ENCODE measurements at regions not wholly inside any gene's neighbourhood (a gene's known extent, or its start where the extent isn't known, plus 50 kb on each side); places are given as distances from the start of the nearest gene placed in this dataset.
"Not testable (repeated sequence)": the region's sequence is repeated elsewhere in the genome, so short reads cannot be mapped to it uniquely, and the experiment has no call there.

GRCh38 chr15:32513378-32513777 is 57.9 kb upstream of the GOLGA8O start:
- DNase-seq; intact Hi-C loops (cut with DNase I); H3K27me3 ChIP-seq (ENCODE audit: control insufficient read depth, insufficient read depth, low read length); H3K36me3 ChIP-seq (ENCODE audit: control insufficient read depth in 2 of 3, insufficient read depth in 3 of 3, low read length in 3 of 3); FAIRE-seq; H3K4me3 ChIP-seq (ENCODE audit: low read length in 3 of 3); H3K9me3 ChIP-seq (ENCODE audit: control insufficient read depth in 2 of 3, insufficient read depth in 1 of 3, low read length in 3 of 3); H3K9ac ChIP-seq (ENCODE audit: low read length in 3 of 3); H3K27ac ChIP-seq (ENCODE audit: low read depth in 2 of 2, low read length in 2 of 2); H3K4me1 ChIP-seq (ENCODE audit: control insufficient read depth in 2 of 3, insufficient read depth in 2 of 3, low read depth in 1 of 3, low read length in 3 of 3): not testable (repeated sequence)

DNA sequence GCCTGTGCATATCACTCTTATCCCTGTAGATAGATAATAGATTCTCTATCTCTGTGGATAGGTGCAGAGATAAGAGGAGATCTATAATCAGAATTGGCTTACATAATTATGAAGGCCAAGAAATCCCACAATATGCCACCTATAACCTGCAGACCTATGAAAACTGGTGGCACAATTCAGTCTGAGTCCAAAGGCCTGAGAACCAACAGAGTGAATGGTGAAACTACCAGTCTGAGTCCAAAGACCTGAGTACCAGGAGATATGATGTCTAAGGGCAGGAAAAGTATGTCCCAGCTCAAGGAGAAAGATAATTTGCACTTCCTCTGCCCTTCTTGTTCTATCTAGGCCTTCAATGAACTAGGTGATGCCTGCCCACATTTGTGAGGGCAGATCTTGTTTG is 54.6 kb upstream of the GOLGA8O start:
- FAIRE-seq; H3K4me3 ChIP-seq (ENCODE audit: low read length in 3 of 3); H3K9ac ChIP-seq (ENCODE audit: low read length in 3 of 3); DNase-seq; H3K4me1 ChIP-seq (ENCODE audit: control insufficient read depth in 2 of 3, insufficient read depth in 2 of 3, low read depth in 1 of 3, low read length in 3 of 3); H3K27me3 ChIP-seq (ENCODE audit: control insufficient read depth, insufficient read depth, low read length); H3K27ac ChIP-seq (ENCODE audit: low read depth in 2 of 2, low read length in 2 of 2); intact Hi-C loops (cut with DNase I); H3K36me3 ChIP-seq (ENCODE audit: control insufficient read depth in 2 of 3, insufficient read depth in 3 of 3, low read length in 3 of 3); H3K9me3 ChIP-seq (ENCODE audit: control insufficient read depth in 2 of 3, insufficient read depth in 1 of 3, low read length in 3 of 3): not testable (repeated sequence)

DNA sequence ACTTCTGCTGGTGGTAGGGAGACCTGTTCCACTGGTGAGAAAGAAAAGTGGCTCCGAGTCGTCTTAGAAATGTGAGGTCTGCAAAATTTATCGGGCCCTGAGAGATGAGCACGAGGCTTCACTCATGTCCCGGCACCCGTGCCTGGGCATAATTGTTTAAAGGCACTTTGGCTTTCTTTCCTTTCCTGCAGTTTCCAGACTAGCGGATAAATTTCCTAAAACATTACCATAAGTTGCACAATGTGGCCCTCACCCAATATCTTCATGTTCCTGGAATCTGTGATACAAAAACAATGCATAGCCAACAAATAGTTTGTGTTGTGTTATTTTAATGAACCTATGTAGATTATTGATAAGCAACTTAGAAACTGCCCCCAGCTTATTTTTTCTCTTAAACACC is 52.6 kb upstream of the GOLGA8O start:
- H3K4me3 ChIP-seq (ENCODE audit: low read length in 3 of 3); DNase-seq; H3K27ac ChIP-seq (ENCODE audit: low read depth in 2 of 2, low read length in 2 of 2); H3K9me3 ChIP-seq (ENCODE audit: control insufficient read depth in 2 of 3, insufficient read depth in 1 of 3, low read length in 3 of 3); FAIRE-seq; intact Hi-C loops (cut with DNase I); H3K4me1 ChIP-seq (ENCODE audit: control insufficient read depth in 2 of 3, insufficient read depth in 2 of 3, low read depth in 1 of 3, low read length in 3 of 3); H3K27me3 ChIP-seq (ENCODE audit: control insufficient read depth, insufficient read depth, low read length); H3K9ac ChIP-seq (ENCODE audit: low read length in 3 of 3); H3K36me3 ChIP-seq (ENCODE audit: control insufficient read depth in 2 of 3, insufficient read depth in 3 of 3, low read length in 3 of 3): not testable (repeated sequence)

DNA sequence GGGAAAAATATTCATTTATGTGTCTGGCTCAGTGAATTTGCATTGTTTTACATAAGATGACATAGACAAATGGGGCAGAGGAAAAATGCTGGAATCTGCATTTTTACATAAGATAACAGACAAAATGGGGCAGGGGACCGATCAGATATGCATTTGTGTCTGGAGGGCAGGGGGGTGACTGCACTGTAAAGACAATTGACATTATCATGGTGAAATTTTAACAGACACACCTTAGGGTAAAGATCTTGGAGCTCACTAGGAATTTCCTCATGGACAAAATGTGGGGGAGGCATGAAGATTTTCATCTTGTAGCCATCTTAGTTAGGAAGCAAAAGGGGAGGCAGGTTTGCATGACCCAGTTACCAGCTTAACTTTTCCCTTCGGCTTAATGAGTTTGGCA is 51.4 kb upstream of the GOLGA8O start:
- H3K9me3 ChIP-seq (ENCODE audit: control insufficient read depth in 2 of 3, insufficient read depth in 1 of 3, low read length in 3 of 3); DNase-seq; H3K36me3 ChIP-seq (ENCODE audit: control insufficient read depth in 2 of 3, insufficient read depth in 3 of 3, low read length in 3 of 3); FAIRE-seq; H3K9ac ChIP-seq (ENCODE audit: low read length in 3 of 3); intact Hi-C loops (cut with DNase I); H3K4me1 ChIP-seq (ENCODE audit: control insufficient read depth in 2 of 3, insufficient read depth in 2 of 3, low read depth in 1 of 3, low read length in 3 of 3); H3K27me3 ChIP-seq (ENCODE audit: control insufficient read depth, insufficient read depth, low read length); H3K27ac ChIP-seq (ENCODE audit: low read depth in 2 of 2, low read length in 2 of 2); H3K4me3 ChIP-seq (ENCODE audit: low read length in 3 of 3): not testable (repeated sequence)

- H3K27ac ChIP-seq (ENCODE audit: low read depth in 2 of 2, low read length in 2 of 2); H3K9ac ChIP-seq (ENCODE audit: low read length in 3 of 3); FAIRE-seq; DNase-seq; H3K4me1 ChIP-seq (ENCODE audit: control insufficient read depth in 2 of 3, insufficient read depth in 2 of 3, low read depth in 1 of 3, low read length in 3 of 3); H3K27me3 ChIP-seq (ENCODE audit: control insufficient read depth, insufficient read depth, low read length); intact Hi-C loops (cut with DNase I); H3K4me3 ChIP-seq (ENCODE audit: low read length in 3 of 3); H3K9me3 ChIP-seq (ENCODE audit: control insufficient read depth in 2 of 3, insufficient read depth in 1 of 3, low read length in 3 of 3); H3K36me3 ChIP-seq (ENCODE audit: control insufficient read depth in 2 of 3, insufficient read depth in 3 of 3, low read length in 3 of 3): not testable (repeated sequence)
These were observed 50.2 kb upstream of the GOLGA8O start for GRCh38 chr15:32505633-32506032.
